ENCODE measurements at regions not wholly inside any gene's neighbourhood (a gene's known extent, or its start where the extent isn't known, plus 50 kb on each side); places are given as distances from the start of the nearest gene placed in this dataset.
"Not testable (repeated sequence)": the region's sequence is repeated elsewhere in the genome, so short reads cannot be mapped to it uniquely, and the experiment has no call there.

GRCh38 chr1:242811092-242811840 lies 286.8 kb upstream of the PLD5 start:
- no peak for DNase-seq

- DNase-seq: no peak
These were observed 281.8 kb upstream of the PLD5 start for GRCh38 chr1:242806324-242806723.

GRCh38 chr1:242805360-242805759 lies 280.9 kb upstream of the PLD5 start:
- not testable (repeated sequence) for DNase-seq

GRCh38 chr1:242802973-242803372 lies 278.5 kb upstream of the PLD5 start:
- no peak for DNase-seq

GRCh38 chr1:242800521-242800920 lies 276.0 kb upstream of the PLD5 start:
- DNase-seq: no peak

- DNase-seq: no peak
These were observed 273.4 kb upstream of the PLD5 start for GRCh38 chr1:242797856-242798255.

- DNase-seq: no peak
These were observed 264.3 kb upstream of the PLD5 start for GRCh38 chr1:242788771-242789170.

GRCh38 chr1:242787968-242788367 lies 263.5 kb upstream of the PLD5 start:
- no peak for DNase-seq

GRCh38 chr1:242784807-242785206 lies 260.3 kb upstream of the PLD5 start:
- DNase-seq: no peak

- DNase-seq: no peak
These were observed 259.6 kb upstream of the PLD5 start for GRCh38 chr1:242784084-242784483.

GRCh38 chr1:242774256-242774655 lies 249.8 kb upstream of the PLD5 start:
- DNase-seq: no peak

- no peak for DNase-seq
These were observed 245.9 kb upstream of the PLD5 start for GRCh38 chr1:242770366-242770765.

- no peak for DNase-seq
These were observed 239.7 kb upstream of the PLD5 start for GRCh38 chr1:242764161-242764560.

- no peak for DNase-seq
These were observed 237.1 kb upstream of the PLD5 start for GRCh38 chr1:242761556-242761955.

- no peak for DNase-seq
These were observed 230.4 kb upstream of the PLD5 start for GRCh38 chr1:242754926-242755325.

GRCh38 chr1:242754125-242754524 lies 229.6 kb upstream of the PLD5 start:
- no peak for DNase-seq

- DNase-seq: no peak
These were observed 222.7 kb upstream of the PLD5 start for GRCh38 chr1:242747233-242747632.

GRCh38 chr1:242745079-242745478 lies 220.6 kb upstream of the PLD5 start:
- DNase-seq: no peak

GRCh38 chr1:242743983-242744780 lies 219.7 kb upstream of the PLD5 start:
- DNase-seq: no peak

GRCh38 chr1:242738702-242739645 lies 214.5 kb upstream of the PLD5 start:
- no peak for DNase-seq

- DNase-seq: no peak
These were observed 212.1 kb upstream of the PLD5 start for GRCh38 chr1:242736611-242737010.

GRCh38 chr1:242735323-242735722 lies 210.8 kb upstream of the PLD5 start:
- DNase-seq: no peak

GRCh38 chr1:242731446-242731845 lies 206.9 kb upstream of the PLD5 start:
- DNase-seq: no peak
